Endothelial cell of umbilical vein (primary cell): ENCODE measurements at regions not wholly inside any gene's neighbourhood (a gene's known extent, or its start where the extent isn't known, plus 50 kb on each side); places are given as distances from the start of the nearest gene placed in this dataset.

ENCODE experiments used
- BruUV-seq: library from RNA; stranded (reverse); fragments of 400-500 nt; replicated peaks from 2 replicates; lab custom pipeline; 2021; lab: Mats Ljungman, UMichigan
- CTCF ChIA-PET: fragments of 300-600, 350-600 bp; sonication (Branson Sonifier 250); formaldehyde crosslinking; loops from one replicate; lab custom pipeline; 2021; ENCODE audit warnings: antibody characterized with exemption, inconsistent platforms; lab: Charles Lee
- POLR2A ChIA-PET: fragments of 300-600, 350-600 bp; sonication (Branson Sonifier 250); formaldehyde crosslinking; loops from one replicate; lab custom pipeline; 2021; ENCODE audit warnings: antibody characterized with exemption, inconsistent platforms; lab: Charles Lee
- DNase-seq: peaks from one replicate; pipeline ENCODE4 v3.0.0-alpha.2; 2011; ENCODE audit warnings: low read depth, low spot score
- FAIRE-seq: peaks from 2 replicates; lab custom pipeline; 2011; peaks lifted over from hg19 to GRCh38; lab: Jason Lieb, UNC
- H2AFZ ChIP-seq: 2 replicates; pipeline ENCODE4 v1.6.0; 2012; ENCODE audit warnings: low read depth, low read length, control low read depth, inconsistent platforms
- H3K27ac ChIP-seq: 2 replicates; pipeline ENCODE4 v1.5.1; 2011; ENCODE audit warnings: low read depth, mild to moderate bottlenecking, control low read depth, low read length, moderate library complexity; ENCODE audit not compliant: insufficient read depth
- H3K27me3 ChIP-seq, 2 experiments: 2 replicates each; pipeline versions ENCODE4 v1.6.0 to v1.6.1; 2011; ENCODE audit warnings: low read length in 2 of 2, mixed read lengths in 1 of 2; ENCODE audit not compliant: control insufficient read depth in 2 of 2, insufficient read depth in 2 of 2
- H3K36me3 ChIP-seq, 2 experiments: 2 replicates in 1 of 2; 3 replicates in 1 of 2; pipeline ENCODE4 v1.5.1; 2011; ENCODE audit warnings: low read length in 2 of 2, mild to moderate bottlenecking in 1 of 2, moderate library complexity in 1 of 2; ENCODE audit not compliant: control insufficient read depth in 2 of 2, insufficient read depth in 2 of 2; ENCODE audit errors: extremely low read depth in 1 of 2
- H3K4me1 ChIP-seq: 3 replicates; pipeline ENCODE4 v1.5.1; 2011; ENCODE audit warnings: mild to moderate bottlenecking, low read length; ENCODE audit not compliant: control insufficient read depth, insufficient read depth; ENCODE audit errors: extremely low read depth
- H3K4me2 ChIP-seq: 2 replicates; pipeline ENCODE4 v1.6.1; 2011; ENCODE audit warnings: low read length, control low read depth, mixed read lengths; ENCODE audit not compliant: insufficient read depth
- H3K4me3 ChIP-seq, 3 experiments: fragments of 200-600 bp in 1 of 3; sonication (generic), shearing (Covaris generic) in 1 of 3; replicated peaks in 1 of 3; 2 replicates each; pipeline ENCODE4 v1.5.1; 2011 to 2016; ENCODE audit warnings: control low read depth in 3 of 3, low read length in 3 of 3, mild to moderate bottlenecking in 2 of 3, inconsistent platforms in 1 of 3, low read depth in 1 of 3, moderate library complexity in 1 of 3; ENCODE audit not compliant: insufficient read depth in 1 of 3
- H3K79me2 ChIP-seq: 2 replicates; pipeline ENCODE4 v1.6.0; 2012; ENCODE audit warnings: low read length, inconsistent platforms; ENCODE audit not compliant: control insufficient read depth, insufficient read depth
- H3K9ac ChIP-seq: replicated peaks from 2 replicates; pipeline ENCODE3; 2011; ENCODE audit warnings: low read length, control low read depth; ENCODE audit not compliant: insufficient read depth; ENCODE audit errors: extremely low read depth
- H3K9me1 ChIP-seq: replicated peaks from 3 replicates; pipeline ENCODE4 v1.6.0; 2011; ENCODE audit warnings: mild to moderate bottlenecking, low read length; ENCODE audit not compliant: control insufficient read depth, insufficient read depth; ENCODE audit errors: extremely low read depth
- H3K9me3 ChIP-seq: replicated peaks from 2 replicates; pipeline ENCODE4 v1.5.1; 2012; ENCODE audit warnings: low read length, inconsistent platforms; ENCODE audit not compliant: control insufficient read depth, insufficient read depth
- H4K20me1 ChIP-seq: replicated peaks from 2 replicates; pipeline ENCODE3; 2011; ENCODE audit warnings: mild to moderate bottlenecking, low read length; ENCODE audit not compliant: control insufficient read depth, insufficient read depth; ENCODE audit errors: extremely low read depth
- EZH2 ChIP-seq: IDR thresholded peaks from 2 replicates; pipeline ENCODE4 v1.6.1; 2012; ENCODE audit warnings: borderline replicate concordance, low read depth, mild to moderate bottlenecking, moderate library complexity, low read length, inconsistent platforms; ENCODE audit not compliant: severe bottlenecking
- FOS ChIP-seq: IDR thresholded peaks from 2 replicates; pipeline ENCODE4 v1.6.1; 2011; ENCODE audit warnings: mild to moderate bottlenecking, low read length, moderate library complexity, borderline replicate concordance; ENCODE audit not compliant: insufficient read depth
- GATA2 ChIP-seq: IDR thresholded peaks from 2 replicates; pipeline ENCODE4 v1.7.0; 2011; ENCODE audit warnings: low read depth, mild to moderate bottlenecking, moderate library complexity, mixed read lengths, low read length; ENCODE audit not compliant: insufficient read length, insufficient read depth
- JUN ChIP-seq: IDR thresholded peaks from 2 replicates; pipeline ENCODE4 v1.6.1; 2011; ENCODE audit warnings: borderline replicate concordance, low read depth; ENCODE audit not compliant: insufficient read length, insufficient read depth
- MYC ChIP-seq: IDR thresholded peaks from one replicate; pipeline ENCODE4 v1.6.1; 2011; ENCODE audit warnings: mild to moderate bottlenecking, low read depth, low read length
- POLR2A ChIP-seq: IDR thresholded peaks from 2 replicates; pipeline ENCODE4 v1.6.1; 2012; ENCODE audit warnings: low read depth, mild to moderate bottlenecking, control low read depth, low read length
- POLR2AphosphoS5 ChIP-seq: IDR thresholded peaks from 2 replicates; pipeline ENCODE4 v1.6.1; 2012; ENCODE audit warnings: low read depth, mild to moderate bottlenecking, control low read depth, low read length, moderate library complexity; ENCODE audit not compliant: insufficient read depth
- dilution Hi-C: fragments of 300-500 bp; cut with MboI; formaldehyde crosslinking; loops from one replicate; pipeline ENCODE4 v1.15.0; 2019; ENCODE audit warnings: low sequenced_read_pairs; ENCODE audit not compliant: extremely low pct_ligation_motif_present
- intact Hi-C: fragments of 100-400 bp; cut with micrococcal nuclease; formaldehyde crosslinking; loops from one replicate; pipeline ENCODE4 v1.10.0; 2022
- TF ChIP-seq, protein P1 (sequence below): IDR thresholded peaks from 2 replicates; pipeline ENCODE4 v1.6.1; 2011; ENCODE audit not compliant: insufficient read depth, insufficient read length
- TF ChIP-seq, protein P2 (sequence below), 2 donors: IDR thresholded peaks; 1 replicate in 1 of 2; 2 replicates in 1 of 2; pipeline ENCODE4 v1.5.1; 2011; ENCODE audit warnings: low read length in 2 of 2, mild to moderate bottlenecking in 2 of 2, moderate library complexity in 2 of 2, control low read depth in 1 of 2, inconsistent platforms in 1 of 2, low read depth in 1 of 2; ENCODE audit not compliant: insufficient read depth in 1 of 2; ENCODE audit errors: extremely low read depth in 1 of 2

DNA sequence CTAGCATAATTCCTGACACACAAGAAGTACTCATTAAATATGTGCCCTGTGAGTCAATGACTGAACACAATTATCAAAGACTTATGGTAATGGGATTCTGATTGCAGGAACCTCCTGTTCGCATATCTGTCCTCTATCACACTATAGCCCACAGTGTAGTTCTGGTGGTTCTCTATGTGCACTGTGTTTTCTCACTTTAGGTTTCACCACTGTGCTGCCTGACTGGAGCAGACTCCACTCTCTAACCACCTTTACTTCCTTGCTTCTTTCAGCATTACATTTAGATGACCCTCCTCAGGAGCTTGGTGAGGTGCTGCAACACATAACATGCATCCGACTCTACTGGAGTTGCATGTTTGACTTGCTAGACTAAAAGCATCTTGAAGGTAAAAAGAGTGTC, 777.1 kb downstream of the SQOR start:
- no peak overlapping the region for H3K27ac ChIP-seq
- BruUV-seq, result no TSS peak
- H3K79me2 ChIP-seq, result no peaks in the 10 kb centered on the region
- no peaks in the 10 kb centered on the region for H3K9me3 ChIP-seq
- H3K9me1 ChIP-seq, result no peaks in the 10 kb centered on the region
- POLR2A ChIA-PET, result no interaction called here
- CTCF ChIA-PET, result no interaction called here
- no peaks in the 10 kb centered on the region for H3K36me3 ChIP-seq
- TF ChIP-seq JUN, result no peak
- no peak for TF ChIP-seq FOS
- no peak for TF ChIP-seq GATA2
- TF ChIP-seq EZH2, result no peak
- no peak for TF ChIP-seq POLR2AphosphoS5
- TF ChIP-seq, protein P1, sequence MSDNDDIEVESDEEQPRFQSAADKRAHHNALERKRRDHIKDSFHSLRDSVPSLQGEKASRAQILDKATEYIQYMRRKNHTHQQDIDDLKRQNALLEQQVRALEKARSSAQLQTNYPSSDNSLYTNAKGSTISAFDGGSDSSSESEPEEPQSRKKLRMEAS, result no peak
- no peak for TF ChIP-seq POLR2A
- TF ChIP-seq, protein P2, sequence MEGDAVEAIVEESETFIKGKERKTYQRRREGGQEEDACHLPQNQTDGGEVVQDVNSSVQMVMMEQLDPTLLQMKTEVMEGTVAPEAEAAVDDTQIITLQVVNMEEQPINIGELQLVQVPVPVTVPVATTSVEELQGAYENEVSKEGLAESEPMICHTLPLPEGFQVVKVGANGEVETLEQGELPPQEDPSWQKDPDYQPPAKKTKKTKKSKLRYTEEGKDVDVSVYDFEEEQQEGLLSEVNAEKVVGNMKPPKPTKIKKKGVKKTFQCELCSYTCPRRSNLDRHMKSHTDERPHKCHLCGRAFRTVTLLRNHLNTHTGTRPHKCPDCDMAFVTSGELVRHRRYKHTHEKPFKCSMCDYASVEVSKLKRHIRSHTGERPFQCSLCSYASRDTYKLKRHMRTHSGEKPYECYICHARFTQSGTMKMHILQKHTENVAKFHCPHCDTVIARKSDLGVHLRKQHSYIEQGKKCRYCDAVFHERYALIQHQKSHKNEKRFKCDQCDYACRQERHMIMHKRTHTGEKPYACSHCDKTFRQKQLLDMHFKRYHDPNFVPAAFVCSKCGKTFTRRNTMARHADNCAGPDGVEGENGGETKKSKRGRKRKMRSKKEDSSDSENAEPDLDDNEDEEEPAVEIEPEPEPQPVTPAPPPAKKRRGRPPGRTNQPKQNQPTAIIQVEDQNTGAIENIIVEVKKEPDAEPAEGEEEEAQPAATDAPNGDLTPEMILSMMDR (IDR thresholded peaks at IDR 0.05; ENCODE audit: extremely low read depth in 1 of 2, insufficient read depth in 1 of 2, low read depth in 1 of 2, low read length in 2 of 2), result no peak
- TF ChIP-seq MYC, result no peak
- peaks cover 4% of the 10 kb centered on the region for H3K4me1 ChIP-seq
- H3K4me2 ChIP-seq, result no peak overlapping the region
- DNase-seq, result no peak
- intact Hi-C loops (no loop called here), dilution Hi-C loops (no loop called here)
- H3K9ac ChIP-seq, result no peak overlapping the region
- H4K20me1 ChIP-seq, result no peaks in the 10 kb centered on the region
- no peak overlapping the region for H2AFZ ChIP-seq
- H3K4me3 ChIP-seq, result no peak overlapping the region
- FAIRE-seq, result no peak
- H3K27me3 ChIP-seq, result no peaks in the 10 kb centered on the region
